ENCODE measurements at regions not wholly inside any gene's neighbourhood (a gene's known extent, or its start where the extent isn't known, plus 50 kb on each side); places are given as distances from the start of the nearest gene placed in this dataset.

DNA sequence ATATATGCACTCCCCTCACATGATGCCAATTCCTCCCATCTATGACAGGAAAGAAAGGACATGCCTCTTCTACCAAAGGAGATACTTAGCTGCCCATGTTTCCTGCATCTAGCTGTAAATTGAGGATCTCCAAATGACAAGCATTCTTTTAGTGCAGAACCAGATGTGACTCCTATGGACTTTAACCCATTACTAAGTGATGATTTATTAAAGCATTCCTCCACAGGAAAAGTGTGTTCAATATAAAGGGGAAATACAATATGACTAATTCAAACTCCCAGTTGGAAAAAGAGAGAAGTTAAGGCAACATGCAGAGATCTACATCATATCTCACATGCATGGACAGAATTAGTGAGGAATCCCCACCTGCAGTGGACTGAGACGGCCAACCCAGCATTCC, 221.3 kb downstream of the FAM76B start:
- no peak overlapping the region for H3K4me3 Mint-ChIP-seq
- peaks cover 5% of the 10 kb centered on the region for H3K36me3 Mint-ChIP-seq (ENCODE audit: low read depth)
- peaks cover 8% of the 10 kb centered on the region for H3K9me3 Mint-ChIP-seq
- no peak overlapping the region for H3K27ac Mint-ChIP-seq
- peaks cover 27% of the 10 kb centered on the region for H3K4me1 Mint-ChIP-seq (ENCODE audit: low read depth)
- peaks cover 4% of the 10 kb centered on the region for H3K27me3 Mint-ChIP-seq

DNA sequence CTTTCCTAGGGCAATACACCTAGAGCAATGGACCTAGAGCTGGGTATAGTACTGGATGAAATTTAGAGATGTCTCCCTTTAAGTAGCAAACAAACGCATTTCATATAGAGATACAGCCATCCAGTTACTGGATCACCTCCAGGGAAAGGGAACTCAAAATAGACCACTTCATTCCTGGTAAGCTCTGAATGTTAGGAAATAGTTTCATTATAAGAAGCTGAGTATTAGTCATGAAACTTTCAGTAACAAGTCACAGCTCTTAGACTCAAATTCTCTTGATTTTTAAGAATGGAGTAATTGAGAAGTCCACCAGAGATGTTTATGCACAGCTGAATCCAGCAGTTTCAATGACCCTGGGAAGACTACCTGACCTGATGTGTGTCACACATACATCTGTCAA, 221.9 kb downstream of the FAM76B start:
- Mint-ChIP-seq H3K4me3 (no peak overlapping the region), H3K36me3 (ENCODE audit: low read depth) (peaks cover 5% of the 10 kb centered on the region), H3K27me3 (peaks cover 4% of the 10 kb centered on the region), H3K27ac (no peak overlapping the region), H3K9me3 (peaks cover 8% of the 10 kb centered on the region), H3K4me1 (ENCODE audit: low read depth) (peaks cover 30% of the 10 kb centered on the region)

DNA sequence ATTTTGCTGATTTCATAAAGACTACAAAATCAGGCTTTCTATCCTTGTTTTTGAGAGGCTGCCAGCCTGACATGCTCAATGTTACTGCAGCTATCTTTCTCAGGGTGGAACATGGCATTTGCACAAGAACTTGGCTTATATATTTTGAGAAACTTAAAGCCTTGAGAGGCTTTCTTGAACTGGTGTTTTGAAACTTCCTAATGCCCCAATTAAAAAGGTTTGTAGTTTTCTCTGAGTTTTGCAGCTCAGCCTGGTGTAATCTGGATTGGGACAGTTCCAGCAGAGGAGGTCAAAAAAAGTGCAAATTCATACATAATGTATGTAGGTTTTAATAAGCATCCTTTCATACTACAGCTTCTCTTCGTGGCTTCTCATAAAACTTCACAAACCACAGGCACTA, 223.4 kb downstream of the FAM76B start:
- peaks cover 8% of the 10 kb centered on the region for H3K9me3 Mint-ChIP-seq
- H3K27me3 Mint-ChIP-seq, result peaks cover 4% of the 10 kb centered on the region
- no peak overlapping the region for H3K27ac Mint-ChIP-seq
- peaks cover 5% of the 10 kb centered on the region for H3K36me3 Mint-ChIP-seq (ENCODE audit: low read depth)
- no peak overlapping the region for H3K4me3 Mint-ChIP-seq
- H3K4me1 Mint-ChIP-seq (ENCODE audit: low read depth), result peaks cover 30% of the 10 kb centered on the region

DNA sequence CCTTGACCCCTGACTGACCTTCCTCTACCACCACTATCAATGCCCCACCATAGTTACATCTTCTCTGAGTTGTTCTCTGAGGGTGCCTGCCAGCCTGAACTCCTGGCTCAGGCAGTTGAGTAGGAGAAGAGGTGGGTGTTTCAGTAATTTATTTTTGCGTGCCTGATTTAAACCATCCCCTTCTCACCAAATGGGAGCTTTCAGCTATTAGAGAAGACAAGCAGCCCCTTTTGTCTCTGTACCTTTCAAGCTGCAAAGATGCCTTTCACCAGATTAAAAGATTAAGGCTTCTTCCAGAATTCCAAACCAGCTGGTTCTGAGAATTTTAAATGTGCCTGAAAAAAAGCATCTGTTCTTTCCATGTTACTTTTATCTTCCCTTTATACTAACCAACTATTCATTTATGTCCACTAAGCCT, 223.8 kb downstream of the FAM76B start:
- H3K27ac Mint-ChIP-seq, result no peak overlapping the region
- H3K36me3 Mint-ChIP-seq (ENCODE audit: low read depth), result peaks cover 5% of the 10 kb centered on the region
- peaks cover 8% of the 10 kb centered on the region for H3K9me3 Mint-ChIP-seq
- H3K4me3 Mint-ChIP-seq, result no peak overlapping the region
- peaks cover 3% of the 10 kb centered on the region for H3K27me3 Mint-ChIP-seq
- peaks cover 30% of the 10 kb centered on the region for H3K4me1 Mint-ChIP-seq (ENCODE audit: low read depth)

DNA sequence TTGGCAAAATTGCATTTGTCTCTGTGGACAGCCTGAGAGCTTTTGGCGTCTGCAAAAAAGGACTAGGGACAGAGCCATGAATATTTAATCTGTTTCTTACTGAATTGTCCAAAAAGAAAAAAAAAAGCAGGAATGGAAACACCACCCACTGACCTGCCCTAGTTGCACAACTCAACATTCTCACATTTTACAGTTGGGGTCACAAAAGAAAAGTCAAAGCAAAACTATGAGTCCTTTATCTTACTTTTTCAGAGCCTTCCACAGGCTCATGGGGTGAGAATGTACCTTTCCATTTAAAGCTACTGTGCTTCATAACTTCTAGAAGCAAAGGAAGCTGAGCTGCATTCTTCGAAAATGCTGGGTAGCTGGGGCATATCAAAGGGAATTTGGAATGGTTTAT, 225.7 kb downstream of the FAM76B start:
- H3K27ac Mint-ChIP-seq, result no peak overlapping the region
- H3K4me3 Mint-ChIP-seq, result no peak overlapping the region
- no peaks in the 10 kb centered on the region for H3K36me3 Mint-ChIP-seq (ENCODE audit: low read depth)
- no peaks in the 10 kb centered on the region for H3K27me3 Mint-ChIP-seq
- H3K4me1 Mint-ChIP-seq (ENCODE audit: low read depth), result peaks cover 30% of the 10 kb centered on the region
- H3K9me3 Mint-ChIP-seq, result no peaks in the 10 kb centered on the region

DNA sequence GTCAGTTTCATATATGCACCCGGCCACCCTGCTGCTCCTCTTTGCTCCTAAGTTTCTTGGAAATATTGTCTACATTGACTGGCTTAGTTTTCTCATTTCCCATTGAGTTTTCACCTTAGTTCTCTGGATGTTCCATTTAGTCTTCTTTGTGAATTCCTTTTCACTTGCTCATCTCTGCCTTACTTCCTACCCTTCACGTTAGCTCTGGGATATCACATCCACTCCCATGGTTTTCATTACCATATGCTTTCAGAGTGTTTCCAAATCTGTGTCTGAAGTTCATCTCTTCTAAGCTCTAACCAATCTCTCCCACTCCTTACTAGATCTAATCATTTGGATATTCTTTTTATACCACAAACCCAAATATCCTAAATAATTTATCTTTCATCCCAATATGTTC, 226.4 kb downstream of the FAM76B start:
- Mint-ChIP-seq H3K9me3 (no peaks in the 10 kb centered on the region), H3K36me3 (ENCODE audit: low read depth) (no peaks in the 10 kb centered on the region), H3K4me3 (no peak overlapping the region), H3K4me1 (ENCODE audit: low read depth) (peaks cover 30% of the 10 kb centered on the region), H3K27ac (no peak overlapping the region), H3K27me3 (no peaks in the 10 kb centered on the region)

DNA sequence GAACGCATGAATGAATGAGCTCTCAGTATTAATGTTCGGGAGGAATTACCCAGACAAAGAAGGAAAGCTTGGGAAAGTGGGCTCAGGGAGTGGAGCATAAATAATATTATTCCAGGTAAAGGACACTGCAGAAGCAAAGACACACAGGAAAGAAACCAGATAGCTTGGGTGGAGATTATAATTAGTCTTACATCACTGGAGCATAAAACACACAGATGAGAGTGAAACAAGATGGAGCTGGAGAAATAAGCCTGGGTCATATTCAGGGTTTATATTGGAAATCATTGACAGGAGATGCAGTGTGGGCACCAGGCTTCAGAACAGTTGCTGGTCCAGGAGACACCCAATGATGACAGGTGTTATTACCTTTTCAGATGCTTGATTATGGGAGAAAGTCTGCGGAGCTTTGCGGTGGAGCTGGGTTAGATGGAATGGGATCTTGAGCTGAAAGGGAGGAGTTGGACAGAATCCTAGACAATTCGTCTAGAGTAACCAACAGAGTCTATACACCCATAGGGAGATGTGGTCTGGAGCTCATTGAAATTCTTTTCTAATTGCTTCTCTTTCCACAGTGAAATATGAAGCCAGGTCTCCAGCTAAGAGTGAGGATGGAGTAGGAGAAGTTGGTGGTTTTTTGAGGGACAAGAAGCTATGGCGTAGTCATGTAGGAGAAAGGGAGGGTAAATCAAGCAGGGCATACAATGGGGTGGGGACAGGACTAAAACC, 227.2 kb downstream of the FAM76B start:
- Mint-ChIP-seq H3K4me3 (no peak overlapping the region), H3K9me3 (no peaks in the 10 kb centered on the region), H3K36me3 (ENCODE audit: low read depth) (no peaks in the 10 kb centered on the region), H3K27me3 (no peaks in the 10 kb centered on the region), H3K4me1 (ENCODE audit: low read depth) (peaks cover 27% of the 10 kb centered on the region), H3K27ac (no peak overlapping the region)

DNA sequence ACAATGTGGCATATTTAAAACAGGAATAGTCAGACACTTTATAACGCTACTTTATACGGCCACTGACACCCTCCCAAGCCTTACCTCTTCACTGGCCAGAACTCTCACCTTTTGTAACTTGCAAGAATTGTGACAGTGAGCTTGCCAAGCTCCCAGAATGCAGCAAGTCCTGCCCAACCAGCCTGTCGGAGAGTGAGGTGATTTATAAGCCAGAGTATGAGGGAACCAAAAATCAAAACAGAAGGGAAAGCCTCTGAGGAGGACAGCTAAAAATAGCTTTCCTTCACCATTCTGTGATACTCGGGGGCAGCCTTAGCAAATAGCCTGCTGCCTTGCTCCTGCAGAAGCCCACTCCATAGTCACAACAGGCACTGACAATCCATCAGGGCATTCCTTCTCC, 229.7 kb downstream of the FAM76B start:
- Mint-ChIP-seq H3K27ac (no peak overlapping the region), H3K4me3 (no peak overlapping the region), H3K27me3 (no peaks in the 10 kb centered on the region), H3K36me3 (ENCODE audit: low read depth) (no peaks in the 10 kb centered on the region), H3K4me1 (ENCODE audit: low read depth) (peaks cover 41% of the 10 kb centered on the region), H3K9me3 (no peaks in the 10 kb centered on the region)

DNA sequence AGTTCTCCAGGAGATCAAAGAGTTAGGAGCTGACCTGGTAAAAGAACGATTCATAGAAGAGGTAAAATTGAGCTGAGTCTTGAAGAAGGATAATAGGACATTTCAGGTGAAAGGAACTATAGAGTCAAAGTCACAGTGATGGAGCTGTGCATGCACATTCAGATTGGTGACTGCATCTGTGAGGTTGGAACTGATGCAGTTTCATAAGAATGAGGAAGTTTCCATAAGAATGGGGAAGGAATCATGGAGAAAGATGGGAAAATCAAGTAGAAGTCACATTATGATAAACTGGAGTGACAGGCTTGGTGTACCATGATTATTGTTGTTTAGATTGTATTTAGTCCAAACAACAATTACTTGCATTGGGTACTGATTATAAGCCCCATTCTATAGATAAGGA, 232.2 kb downstream of the FAM76B start:
- no peaks in the 10 kb centered on the region for H3K9me3 Mint-ChIP-seq
- H3K4me3 Mint-ChIP-seq, result peak overlapping the region; percentile 1
- H3K27ac Mint-ChIP-seq, result peak overlapping the region; percentile 95
- H3K36me3 Mint-ChIP-seq (ENCODE audit: low read depth), result no peaks in the 10 kb centered on the region
- no peaks in the 10 kb centered on the region for H3K27me3 Mint-ChIP-seq
- peaks cover 30% of the 10 kb centered on the region for H3K4me1 Mint-ChIP-seq (ENCODE audit: low read depth)

DNA sequence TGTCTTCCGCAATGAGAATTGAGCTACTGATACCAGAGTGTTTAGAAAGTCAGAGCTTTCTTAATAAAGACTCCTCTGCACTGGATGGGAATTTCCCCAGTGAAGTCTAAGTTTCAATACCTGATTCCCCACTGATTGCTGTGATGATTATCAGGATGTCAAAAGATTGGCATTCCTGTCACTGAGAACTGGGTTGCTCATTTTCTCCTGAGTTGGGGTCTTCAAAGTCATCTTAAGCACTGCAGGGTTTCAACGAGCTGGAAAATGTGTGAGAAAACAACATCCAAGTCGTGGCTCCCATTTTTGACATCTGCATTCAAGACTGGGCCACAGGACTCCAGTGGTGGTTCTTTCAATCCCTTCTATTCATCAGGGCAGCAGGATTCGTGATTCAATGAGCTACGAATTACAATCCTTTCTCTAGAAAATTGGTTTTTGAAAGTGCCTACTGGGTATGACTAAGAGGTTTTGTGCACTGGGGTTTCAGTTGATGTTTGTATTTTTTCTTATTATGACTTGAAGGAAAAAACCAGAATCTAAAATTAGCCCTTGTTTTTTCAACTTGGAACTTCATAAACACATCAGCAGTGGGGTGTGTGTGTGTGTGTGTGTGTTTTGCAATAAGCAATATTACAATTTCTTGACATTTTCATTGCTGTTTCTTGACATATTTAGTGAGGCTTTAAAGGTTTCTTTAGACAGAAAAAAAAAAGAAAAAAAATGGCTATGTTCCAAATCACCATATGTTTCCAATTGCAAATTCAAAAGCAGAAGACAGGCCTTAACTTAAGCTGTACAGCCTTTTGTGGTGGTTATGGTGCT, 233.0 kb downstream of the FAM76B start:
- peak overlapping the region; percentile 44 for H3K4me3 Mint-ChIP-seq
- H3K27ac Mint-ChIP-seq, result peak overlapping the region; percentile 95
- H3K4me1 Mint-ChIP-seq (ENCODE audit: low read depth), result peaks cover 30% of the 10 kb centered on the region
- H3K9me3 Mint-ChIP-seq, result no peaks in the 10 kb centered on the region
- H3K27me3 Mint-ChIP-seq, result no peaks in the 10 kb centered on the region
- no peaks in the 10 kb centered on the region for H3K36me3 Mint-ChIP-seq (ENCODE audit: low read depth)

DNA sequence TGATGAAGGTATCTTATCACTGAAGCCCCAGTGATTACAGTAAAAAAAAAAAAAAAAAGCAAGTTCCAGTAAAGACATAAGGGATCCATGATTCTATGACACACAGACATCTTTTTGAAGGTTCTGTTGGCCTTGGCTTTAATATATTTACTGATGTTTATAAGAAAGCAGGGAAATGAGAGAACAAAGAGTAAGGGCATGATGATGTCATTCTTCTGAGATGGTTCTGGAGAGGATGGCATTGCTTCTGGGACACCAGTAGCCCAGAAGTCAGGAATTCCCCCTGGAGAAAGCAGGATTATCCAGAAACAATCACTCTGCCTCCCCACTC, 233.6 kb downstream of the FAM76B start:
- Mint-ChIP-seq H3K4me3 (peak overlapping the region; percentile 44), H3K9me3 (no peaks in the 10 kb centered on the region), H3K27me3 (no peaks in the 10 kb centered on the region), H3K36me3 (ENCODE audit: low read depth) (no peaks in the 10 kb centered on the region), H3K27ac (peak overlapping the region; percentile 95), H3K4me1 (ENCODE audit: low read depth) (peaks cover 30% of the 10 kb centered on the region)

DNA sequence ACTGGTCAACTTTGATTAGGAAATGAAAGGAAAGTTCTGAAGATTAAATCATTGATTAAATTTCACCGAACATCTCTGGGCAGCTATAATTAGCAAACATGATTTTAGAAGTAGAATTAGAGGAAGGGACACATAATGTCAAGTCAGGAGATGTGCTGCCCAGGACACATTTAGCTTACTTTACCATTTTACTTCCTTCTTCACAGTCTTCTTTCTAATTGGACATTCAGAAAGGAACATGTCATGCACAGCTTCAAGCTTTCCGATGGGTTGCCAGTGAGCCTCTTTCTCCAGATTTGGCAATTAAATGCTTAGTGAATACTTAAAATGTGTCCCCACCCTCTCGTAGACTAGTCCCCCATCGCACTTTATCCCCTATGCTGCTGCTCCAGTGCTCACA, 234.7 kb downstream of the FAM76B start:
- Mint-ChIP-seq H3K27ac (peak overlapping the region; percentile 27), H3K4me3 (no peak overlapping the region), H3K9me3 (no peaks in the 10 kb centered on the region), H3K4me1 (ENCODE audit: low read depth) (peaks cover 30% of the 10 kb centered on the region), H3K27me3 (no peaks in the 10 kb centered on the region), H3K36me3 (ENCODE audit: low read depth) (no peaks in the 10 kb centered on the region)

DNA sequence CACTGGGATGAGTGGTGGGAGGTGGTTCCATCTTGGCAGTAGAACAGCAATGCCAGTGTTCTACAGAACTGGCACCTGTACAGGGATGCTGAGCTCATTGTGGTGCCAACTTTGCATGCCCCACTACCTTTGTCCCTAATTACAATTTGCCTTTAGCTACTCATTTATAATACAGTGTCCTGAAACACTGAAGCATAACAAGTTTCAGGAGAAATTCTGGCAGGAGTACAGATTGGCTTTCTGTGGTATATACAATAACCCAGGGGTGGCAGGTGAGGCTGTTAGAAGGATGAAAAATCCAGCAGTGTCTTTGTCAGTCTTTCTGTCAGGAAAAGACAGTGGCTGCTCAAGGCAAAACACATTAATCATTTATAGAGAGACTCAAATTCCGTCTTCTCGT, 240.3 kb downstream of the FAM76B start:
- Mint-ChIP-seq H3K9me3 (no peaks in the 10 kb centered on the region), H3K27me3 (no peaks in the 10 kb centered on the region), H3K4me1 (ENCODE audit: low read depth) (peaks cover 24% of the 10 kb centered on the region), H3K36me3 (ENCODE audit: low read depth) (no peaks in the 10 kb centered on the region), H3K27ac (no peak overlapping the region), H3K4me3 (no peak overlapping the region)

DNA sequence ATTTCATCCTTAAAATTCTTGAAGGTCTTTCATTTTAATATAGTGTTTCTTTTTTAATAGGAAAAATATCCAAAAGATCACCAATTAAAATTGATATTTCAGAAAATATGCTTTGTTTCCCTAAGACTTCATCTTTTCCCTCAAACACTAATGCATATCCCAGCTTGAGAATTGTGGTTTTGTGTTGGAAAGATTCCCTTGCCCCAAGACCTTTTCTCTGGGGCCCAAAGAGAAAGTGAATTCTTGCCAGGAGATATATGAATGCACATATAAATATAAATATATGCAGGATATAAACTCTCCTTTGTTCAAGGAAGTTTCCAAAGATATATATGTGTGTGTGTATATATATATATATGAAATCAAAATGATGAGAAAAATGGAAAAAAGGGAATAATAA, 241.2 kb downstream of the FAM76B start:
- H3K4me1 Mint-ChIP-seq (ENCODE audit: low read depth), result peaks cover 27% of the 10 kb centered on the region
- H3K9me3 Mint-ChIP-seq, result no peaks in the 10 kb centered on the region
- H3K4me3 Mint-ChIP-seq, result no peak overlapping the region
- no peak overlapping the region for H3K27ac Mint-ChIP-seq
- no peaks in the 10 kb centered on the region for H3K27me3 Mint-ChIP-seq
- no peaks in the 10 kb centered on the region for H3K36me3 Mint-ChIP-seq (ENCODE audit: low read depth)

DNA sequence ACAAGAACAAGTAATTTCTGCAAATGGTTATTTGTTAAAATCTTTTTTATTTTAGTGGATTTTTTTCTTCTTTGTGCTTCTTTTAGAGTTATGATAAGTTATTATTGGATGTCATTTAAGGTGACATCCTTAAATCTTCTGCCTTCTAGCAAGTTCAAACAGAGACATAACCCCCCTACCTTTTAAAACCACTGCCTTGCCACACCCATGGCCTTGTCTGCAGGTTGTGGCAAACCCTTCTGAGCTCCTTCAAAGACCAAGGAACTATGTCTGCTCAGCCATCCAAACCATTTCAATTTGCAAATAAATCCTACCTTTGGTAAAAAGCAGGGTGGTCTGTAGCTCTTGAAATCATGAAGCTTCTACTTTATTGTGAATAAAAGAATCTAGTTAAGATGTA, 241.6 kb downstream of the FAM76B start:
- Mint-ChIP-seq H3K36me3 (ENCODE audit: low read depth) (no peaks in the 10 kb centered on the region), H3K27me3 (no peaks in the 10 kb centered on the region), H3K27ac (no peak overlapping the region), H3K4me1 (ENCODE audit: low read depth) (peaks cover 27% of the 10 kb centered on the region), H3K4me3 (no peak overlapping the region), H3K9me3 (no peaks in the 10 kb centered on the region)

DNA sequence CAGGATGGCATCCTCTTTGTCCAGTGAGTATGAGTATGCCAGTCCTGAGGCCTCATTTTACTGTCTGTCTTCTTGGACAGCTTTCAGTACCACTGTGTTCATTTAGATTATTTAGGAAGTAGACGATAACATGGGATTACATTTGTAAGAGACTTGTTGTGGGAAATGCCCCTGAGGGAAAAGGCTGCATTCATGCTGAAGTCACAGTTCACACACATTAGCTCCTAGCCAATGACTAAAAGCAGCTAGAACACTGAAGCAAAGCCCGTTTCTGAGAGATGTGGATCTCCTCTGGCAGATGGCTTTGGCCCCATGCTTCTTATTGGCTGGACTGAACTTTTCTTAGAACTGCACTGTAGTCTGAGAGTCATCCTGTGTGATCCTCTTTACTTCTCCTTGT, 242.4 kb downstream of the FAM76B start:
- no peaks in the 10 kb centered on the region for H3K27me3 Mint-ChIP-seq
- no peaks in the 10 kb centered on the region for H3K9me3 Mint-ChIP-seq
- H3K36me3 Mint-ChIP-seq (ENCODE audit: low read depth), result no peaks in the 10 kb centered on the region
- H3K4me3 Mint-ChIP-seq, result no peak overlapping the region
- H3K4me1 Mint-ChIP-seq (ENCODE audit: low read depth), result peaks cover 27% of the 10 kb centered on the region
- H3K27ac Mint-ChIP-seq, result no peak overlapping the region

Measured in stimulated activated naive CD8-positive, alpha-beta T cell treated with anti-CD3 and anti-CD28 coated beads, Interleukin-15, Interleukin-2, amounts not matched to agents 100 ng/mL and 50 ng/mL, for 24 hours (primary cell).